Neuronal stem cell (in vitro differentiated cells): ENCODE measurements at regions not wholly inside any gene's neighbourhood (a gene's known extent, or its start where the extent isn't known, plus 50 kb on each side); places are given as distances from the start of the nearest gene placed in this dataset.

ENCODE experiments used
- DNase-seq: peaks from one replicate; pipeline ENCODE4 v3.0.0-alpha.2; 2013; ENCODE audit warnings: low spot score
- H2AFZ ChIP-seq: one replicate; pipeline ENCODE4 v1.6.1; 2013; ENCODE audit warnings: mild to moderate bottlenecking, low read length, inconsistent platforms
- H2AK5ac ChIP-seq: 2 replicates; pipeline ENCODE4 v1.6.1; 2013; ENCODE audit warnings: low read depth, mild to moderate bottlenecking, inconsistent platforms, low read length, moderate library complexity, mixed read lengths
- H2BK120ac ChIP-seq: 2 replicates; pipeline ENCODE4 v1.6.1; 2013; ENCODE audit warnings: low read depth, mild to moderate bottlenecking, inconsistent platforms, low read length, moderate library complexity, mixed read lengths
- H2BK12ac ChIP-seq: one replicate; pipeline ENCODE4 v1.6.1; 2013; ENCODE audit warnings: low read length, inconsistent platforms
- H2BK15ac ChIP-seq: 2 replicates; pipeline ENCODE4 v1.6.1; 2013; ENCODE audit warnings: mild to moderate bottlenecking, low read length, inconsistent platforms, mixed read lengths
- H2BK5ac ChIP-seq: one replicate; pipeline ENCODE4 v1.6.1; 2013; ENCODE audit warnings: inconsistent platforms, mild to moderate bottlenecking, low read length, moderate library complexity
- H3K14ac ChIP-seq: one replicate; pipeline ENCODE4 v1.6.1; 2013; ENCODE audit warnings: low read length, inconsistent platforms
- H3K18ac ChIP-seq: 2 replicates; pipeline ENCODE4 v1.6.1; 2013; ENCODE audit warnings: low read length, inconsistent platforms
- H3K23ac ChIP-seq: 2 replicates; pipeline ENCODE4 v1.6.1; 2013; ENCODE audit warnings: low read depth, mild to moderate bottlenecking, mixed read lengths, low read length, inconsistent platforms; ENCODE audit not compliant: poor library complexity
- H3K27ac ChIP-seq: replicated peaks from 3 replicates; pipeline ENCODE4 v1.5.1; 2013; ENCODE audit warnings: low read length, inconsistent platforms
- H3K27me3 ChIP-seq, 3 experiments: 2 replicates each; pipeline ENCODE4 v1.6.1; 2013; ENCODE audit warnings: low read length in 3 of 3, mild to moderate bottlenecking in 2 of 3, inconsistent platforms in 1 of 3, low read depth in 1 of 3, mixed read lengths in 1 of 3, moderate library complexity in 1 of 3; ENCODE audit not compliant: control insufficient read depth in 3 of 3, insufficient read depth in 3 of 3
- H3K36me3 ChIP-seq, 2 donors: replicated peaks in 1 of 2; 2 replicates each; pipeline ENCODE4 v1.6.1; 2013; ENCODE audit warnings: low read length in 2 of 2; ENCODE audit not compliant: control insufficient read depth in 2 of 2, insufficient read depth in 2 of 2
- H3K4ac ChIP-seq: 2 replicates; pipeline ENCODE4 v1.6.1; 2013; ENCODE audit warnings: inconsistent platforms, mild to moderate bottlenecking, low read length, moderate library complexity
- H3K4me1 ChIP-seq, 2 donors: 1 replicate in 1 of 2; 2 replicates in 1 of 2; pipeline ENCODE4 v1.6.1; 2013; ENCODE audit warnings: low read length in 2 of 2, low read depth in 1 of 2; ENCODE audit not compliant: control insufficient read depth in 2 of 2, insufficient read depth in 1 of 2
- H3K4me2 ChIP-seq: one replicate; pipeline ENCODE4 v1.6.1; 2013; ENCODE audit warnings: mild to moderate bottlenecking, low read length, inconsistent platforms; ENCODE audit not compliant: insufficient read depth, poor library complexity, severe bottlenecking
- H3K4me3 ChIP-seq, 2 donors: 2 replicates each; pipeline ENCODE4 v1.5.1; 2013; ENCODE audit warnings: low read length in 2 of 2, mild to moderate bottlenecking in 2 of 2, inconsistent platforms in 1 of 2, moderate library complexity in 1 of 2
- H3K79me1 ChIP-seq: one replicate; pipeline ENCODE4 v1.6.1; 2013; ENCODE audit warnings: low read depth, mild to moderate bottlenecking, inconsistent platforms, low read length, moderate library complexity
- H3K9ac ChIP-seq: one replicate; pipeline ENCODE4 v1.6.1; 2013; ENCODE audit warnings: mild to moderate bottlenecking, low read depth, low read length, inconsistent platforms; ENCODE audit not compliant: poor library complexity
- H3K9me3 ChIP-seq, 2 donors: replicated peaks in 1 of 2; 2 replicates each; pipeline versions ENCODE3 to v1.6.1; 2013; ENCODE audit warnings: low read length in 2 of 2, mild to moderate bottlenecking in 2 of 2, inconsistent platforms in 1 of 2, low read depth in 1 of 2, mixed read lengths in 1 of 2, moderate library complexity in 1 of 2; ENCODE audit not compliant: control insufficient read depth in 2 of 2, insufficient read depth in 1 of 2
- H4K8ac ChIP-seq: one replicate; pipeline ENCODE4 v1.6.1; 2013; ENCODE audit warnings: low read depth, mild to moderate bottlenecking, inconsistent platforms, low read length, moderate library complexity
- H4K91ac ChIP-seq: one replicate; pipeline ENCODE4 v1.6.1; 2013; ENCODE audit warnings: low read length, low read depth, mild to moderate bottlenecking, inconsistent platforms; ENCODE audit not compliant: poor library complexity
- WGBS, 2 donors: extraction: QIAGEN DNeasy Blood & Tissue Kit; methylation state at CpG; one replicate each; pipeline ENCODE4 v1.1.7; 2013; ENCODE audit warnings: missing lambda C conversion rate in 2 of 2, mixed read lengths in 1 of 2; ENCODE audit not compliant: insufficient read length in 2 of 2, insufficient replicate concordance in 1 of 2; ENCODE audit errors: extremely low coverage in 2 of 2; 5-methylcytosine and 5-hydroxymethylcytosine counted together

- H4K91ac ChIP-seq = no peak overlapping the region
- no peak overlapping the region for H3K14ac ChIP-seq
- no peaks in the 10 kb centered on the region for H3K36me3 ChIP-seq
- no peak overlapping the region for H2AFZ ChIP-seq
- no peaks in the 10 kb centered on the region for H3K27me3 ChIP-seq
- H2BK12ac ChIP-seq = no peak overlapping the region
- no peak overlapping the region for H4K8ac ChIP-seq
- H3K9me3 ChIP-seq = no peaks in the 10 kb centered on the region
- no peak overlapping the region for H3K4ac ChIP-seq
- H3K4me3 ChIP-seq = no peak overlapping the region
- H3K18ac ChIP-seq = no peak overlapping the region
- no peak for DNase-seq
- no peak overlapping the region for H2BK15ac ChIP-seq
- no peaks in the 10 kb centered on the region for H3K4me1 ChIP-seq
- no peak overlapping the region for H3K9ac ChIP-seq
- no peak overlapping the region for H2AK5ac ChIP-seq
- H3K79me1 ChIP-seq = no peaks in the 10 kb centered on the region
- H3K4me2 ChIP-seq = no peak overlapping the region
- H2BK120ac ChIP-seq = no peak overlapping the region
- no peak overlapping the region for H3K23ac ChIP-seq
- H2BK5ac ChIP-seq = no peak overlapping the region
- no CpG with 5 or more reads among the region's 5 CpGs for WGBS, 2 donors
- H3K27ac ChIP-seq = no peak overlapping the region
Measured at GRCh38 chr5:8238080-8238479, 369.1 kb downstream of the MTRR start.

DNA sequence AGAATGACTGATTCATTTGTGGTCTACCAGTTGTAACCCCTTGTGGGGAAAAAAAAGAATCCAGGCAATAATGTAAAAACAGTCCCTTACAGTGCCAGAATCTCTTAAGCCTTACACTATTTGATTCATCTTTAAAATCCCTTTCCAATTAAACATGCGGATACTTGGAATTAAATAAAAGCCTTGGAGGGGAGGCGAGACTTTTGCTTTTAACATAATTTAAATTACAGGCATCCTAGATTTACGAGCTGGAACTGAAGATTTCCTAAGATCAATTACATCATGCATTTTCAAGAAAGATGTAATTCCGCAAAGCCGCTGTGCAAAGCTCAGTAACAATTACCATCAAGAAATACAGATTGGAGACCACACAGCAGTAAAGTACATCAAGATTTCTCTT is 370.2 kb downstream of the MTRR start:
- H3K4me3 ChIP-seq = no peak overlapping the region
- H2BK120ac ChIP-seq = no peak overlapping the region
- no peaks in the 10 kb centered on the region for H3K79me1 ChIP-seq
- DNase-seq = no peak
- no peak overlapping the region for H2BK15ac ChIP-seq
- H2AK5ac ChIP-seq = no peak overlapping the region
- WGBS, 2 donors = no CpG with 5 or more reads among the region's 5 CpGs
- H3K23ac ChIP-seq = no peak overlapping the region
- H4K91ac ChIP-seq = no peak overlapping the region
- H3K14ac ChIP-seq = no peak overlapping the region
- H2BK12ac ChIP-seq = no peak overlapping the region
- H3K9ac ChIP-seq = no peak overlapping the region
- H3K9me3 ChIP-seq = no peaks in the 10 kb centered on the region
- no peak overlapping the region for H3K18ac ChIP-seq
- H3K4ac ChIP-seq = no peak overlapping the region
- no peak overlapping the region for H3K27ac ChIP-seq
- H4K8ac ChIP-seq = no peak overlapping the region
- no peaks in the 10 kb centered on the region for H3K36me3 ChIP-seq
- H2BK5ac ChIP-seq = no peak overlapping the region
- H3K4me1 ChIP-seq = no peaks in the 10 kb centered on the region
- no peak overlapping the region for H2AFZ ChIP-seq
- H3K4me2 ChIP-seq = no peak overlapping the region
- no peaks in the 10 kb centered on the region for H3K27me3 ChIP-seq

- no peak overlapping the region for H2AK5ac ChIP-seq
- H2BK120ac ChIP-seq = no peak overlapping the region
- H4K91ac ChIP-seq = no peak overlapping the region
- no peak overlapping the region for H2BK12ac ChIP-seq
- no peaks in the 10 kb centered on the region for H3K79me1 ChIP-seq
- H3K14ac ChIP-seq = no peak overlapping the region
- no peak overlapping the region for H3K9ac ChIP-seq
- H3K4me3 ChIP-seq = no peak overlapping the region
- H3K4me2 ChIP-seq = no peak overlapping the region
- no peak overlapping the region for H2BK15ac ChIP-seq
- no peak overlapping the region for H3K27ac ChIP-seq
- no peak overlapping the region for H2AFZ ChIP-seq
- DNase-seq = no peak
- no CpG with 5 or more reads among the region's 5 CpGs for WGBS, 2 donors
- no peak overlapping the region for H3K4ac ChIP-seq
- no peaks in the 10 kb centered on the region for H3K9me3 ChIP-seq
- H4K8ac ChIP-seq = no peak overlapping the region
- no peak overlapping the region for H3K23ac ChIP-seq
- H3K4me1 ChIP-seq = no peaks in the 10 kb centered on the region
- H2BK5ac ChIP-seq = no peak overlapping the region
- H3K36me3 ChIP-seq = no peaks in the 10 kb centered on the region
- no peaks in the 10 kb centered on the region for H3K27me3 ChIP-seq
- H3K18ac ChIP-seq = no peak overlapping the region
Measured at GRCh38 chr5:8239646-8240045, 370.7 kb downstream of the MTRR start.

- Histone ChIP-seq H3K14ac (no peak overlapping the region), H3K4ac (no peak overlapping the region), H3K79me1 (no peaks in the 10 kb centered on the region), H3K9ac (no peak overlapping the region), H2BK120ac (no peak overlapping the region), H2BK15ac (no peak overlapping the region), H2BK5ac (no peak overlapping the region), H2AK5ac (no peak overlapping the region), H3K27me3 (no peaks in the 10 kb centered on the region), H3K4me1 (no peaks in the 10 kb centered on the region), H3K18ac (no peak overlapping the region), H2AFZ (no peak overlapping the region), H3K36me3 (no peaks in the 10 kb centered on the region), H3K9me3 (no peaks in the 10 kb centered on the region), H4K8ac (no peak overlapping the region), H4K91ac (no peak overlapping the region), H2BK12ac (no peak overlapping the region), H3K27ac (no peak overlapping the region), H3K4me3 (no peak overlapping the region), H3K23ac (no peak overlapping the region), H3K4me2 (no peak overlapping the region)
- DNase-seq = no peak
- WGBS, 2 donors = no CpG with 5 or more reads among the region's 1 CpG
Measured at GRCh38 chr5:8241076-8241475, 372.1 kb downstream of the MTRR start.
